ENCODE measurements at regions not wholly inside any gene's neighbourhood (a gene's known extent, or its start where the extent isn't known, plus 50 kb on each side); places are given as distances from the start of the nearest gene placed in this dataset.
"Not testable (repeated sequence)": the region's sequence is repeated elsewhere in the genome, so short reads cannot be mapped to it uniquely, and the experiment has no call there.

DNA sequence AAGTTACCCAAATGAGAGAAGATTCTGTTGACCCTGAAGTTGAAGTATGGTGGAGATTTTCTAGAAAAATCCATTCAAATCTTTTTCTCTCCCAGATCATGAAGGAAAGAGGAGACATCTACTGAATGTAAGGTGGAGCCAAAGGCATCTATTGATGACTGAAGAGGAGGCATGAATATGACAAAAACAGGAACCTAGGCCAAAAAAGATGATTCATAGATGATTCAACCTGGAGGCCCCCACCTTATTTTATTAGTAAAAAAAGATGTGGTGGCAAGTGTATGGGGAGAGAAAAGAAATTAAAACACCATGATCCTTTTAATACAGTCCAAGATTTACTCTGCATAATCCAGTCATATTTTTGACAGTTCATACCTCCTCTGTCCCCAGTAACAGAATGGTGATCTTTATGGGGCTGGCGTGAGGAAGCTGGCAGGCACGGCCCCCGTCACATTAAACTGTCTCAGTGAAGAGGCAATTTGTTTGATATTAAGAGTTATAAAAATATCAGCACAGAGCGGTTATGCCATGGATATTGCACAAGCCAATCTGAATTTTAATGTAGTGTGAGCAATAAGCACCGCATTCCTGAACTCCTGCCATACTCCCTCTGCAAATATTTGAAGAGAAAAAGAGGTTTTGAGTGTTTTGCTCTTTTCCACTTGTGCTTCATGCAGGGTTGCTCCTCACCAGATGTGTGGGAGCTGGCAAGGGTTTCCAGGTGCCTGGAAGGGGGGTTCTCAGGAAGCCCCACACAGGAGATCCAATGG, 94.4 kb downstream of the TRIM43 start:
- DNase-seq: not testable (repeated sequence)

DNA sequence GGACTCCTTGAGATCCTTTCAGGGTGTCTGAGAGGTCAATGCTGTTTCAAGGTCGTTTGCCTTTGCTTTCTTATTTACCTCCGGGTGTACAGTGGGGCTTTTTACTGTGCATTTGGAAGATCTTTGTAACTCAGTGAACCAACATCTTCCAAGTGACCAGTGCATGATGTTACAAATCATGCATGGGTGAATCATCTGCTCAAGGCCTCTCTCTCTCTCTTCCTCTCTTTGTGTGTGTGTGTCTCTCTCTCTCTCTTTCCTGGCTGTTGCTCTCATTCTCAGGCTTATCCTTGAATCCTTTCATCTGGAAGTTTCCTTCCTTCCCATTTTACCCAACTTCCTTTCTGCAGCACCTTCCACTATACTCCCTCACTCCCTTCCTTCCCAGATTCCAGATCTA, 96.1 kb downstream of the TRIM43 start:
- not testable (repeated sequence) for DNase-seq

DNA sequence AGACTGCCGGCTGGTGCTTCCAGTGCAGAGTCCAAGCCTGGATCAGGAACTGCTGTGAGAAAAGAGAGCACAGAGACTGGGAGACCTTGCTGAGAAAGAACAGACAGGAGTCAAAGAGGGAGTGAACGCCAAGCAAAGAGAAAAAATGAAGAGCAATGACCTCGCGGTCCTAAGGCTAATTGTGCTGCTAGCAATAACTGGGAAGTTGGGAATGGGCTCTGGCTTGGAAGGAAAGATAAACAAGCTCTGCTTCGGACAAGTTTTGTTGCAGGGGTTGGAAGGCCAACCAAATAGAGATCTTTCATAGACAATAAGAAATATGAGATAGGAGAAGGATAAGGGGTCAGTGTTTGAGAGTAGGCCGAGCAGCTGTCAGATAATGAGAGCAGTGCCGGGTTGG, 99.4 kb downstream of the TRIM43 start:
- not testable (repeated sequence) for DNase-seq

DNA sequence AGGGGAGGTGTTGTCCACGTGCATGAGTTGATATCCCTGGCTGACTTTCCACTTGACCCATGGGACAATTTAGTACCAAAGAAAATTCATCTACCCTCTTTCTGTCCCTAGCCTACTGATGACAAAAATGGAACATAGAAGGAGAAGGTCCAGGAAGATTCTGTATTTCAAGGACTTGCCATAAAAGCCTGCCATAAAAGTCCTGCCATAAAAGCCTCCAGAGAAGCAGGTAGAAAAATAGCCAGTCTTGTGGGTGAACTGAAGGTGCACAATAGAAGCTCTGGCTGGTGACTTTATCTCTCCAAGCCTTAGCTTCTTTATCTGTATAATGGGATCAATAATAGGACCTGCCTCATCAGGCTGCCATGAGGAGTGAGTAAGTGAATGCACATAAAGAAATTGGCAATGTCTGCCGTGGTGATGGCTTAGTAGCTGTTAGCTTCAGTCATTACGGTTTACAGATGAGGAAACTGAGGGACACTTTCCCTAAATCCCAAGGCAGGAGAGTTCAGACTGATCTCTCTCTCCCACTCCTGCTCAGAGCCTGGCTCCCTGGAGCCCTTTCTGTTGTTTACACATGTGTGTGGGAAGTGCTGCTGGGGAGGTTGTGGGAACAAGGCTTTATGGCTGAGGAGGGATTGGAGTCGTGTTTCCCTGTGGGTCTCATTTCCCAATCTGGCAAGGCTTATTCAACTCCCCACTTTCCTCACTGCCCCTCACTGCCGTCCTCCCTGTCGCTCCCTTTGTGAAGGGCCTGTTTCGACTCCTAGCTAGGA, 101.5 kb downstream of the TRIM43 start:
- DNase-seq: not testable (repeated sequence)

DNA sequence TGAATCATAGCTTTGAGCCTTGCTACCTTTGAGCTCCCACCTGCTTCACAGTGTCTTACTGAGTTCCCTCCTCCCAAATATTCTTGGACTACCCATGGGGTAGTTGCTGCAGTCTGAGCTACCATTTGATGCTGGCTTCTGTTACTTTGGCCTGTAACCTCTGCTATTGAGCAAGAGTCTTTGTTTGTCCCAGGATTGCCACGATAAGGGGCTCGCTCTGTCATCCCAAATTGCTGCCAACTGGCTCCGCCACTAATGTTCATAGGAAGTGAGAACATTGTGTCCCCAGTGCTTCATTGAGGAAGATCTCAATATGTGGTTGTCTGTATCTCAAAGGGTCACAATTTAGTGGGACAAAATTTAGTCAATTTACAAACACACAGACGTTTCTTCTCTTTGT, 103.8 kb downstream of the TRIM43 start:
- no peak for DNase-seq

DNA sequence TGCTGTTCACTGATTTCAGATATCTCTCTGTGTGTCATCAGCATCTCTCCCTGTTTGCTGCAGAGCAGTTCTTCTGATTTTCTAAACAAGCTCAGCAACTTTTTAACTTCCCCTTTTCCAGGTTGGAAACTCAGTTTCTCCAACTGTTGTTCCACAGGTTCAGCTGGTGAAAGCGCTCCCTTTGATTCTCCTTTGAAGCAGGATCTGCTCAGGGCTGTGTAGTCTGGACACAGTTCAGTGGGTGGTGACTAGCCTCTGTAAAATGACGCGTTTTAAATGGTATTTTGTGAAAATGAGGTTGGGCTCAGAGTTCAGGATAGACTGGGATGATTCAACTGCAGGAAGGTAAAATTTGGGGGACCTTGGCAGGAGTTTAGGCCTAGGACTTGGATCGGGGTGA, 106.3 kb downstream of the TRIM43 start:
- DNase-seq: no peak

DNA sequence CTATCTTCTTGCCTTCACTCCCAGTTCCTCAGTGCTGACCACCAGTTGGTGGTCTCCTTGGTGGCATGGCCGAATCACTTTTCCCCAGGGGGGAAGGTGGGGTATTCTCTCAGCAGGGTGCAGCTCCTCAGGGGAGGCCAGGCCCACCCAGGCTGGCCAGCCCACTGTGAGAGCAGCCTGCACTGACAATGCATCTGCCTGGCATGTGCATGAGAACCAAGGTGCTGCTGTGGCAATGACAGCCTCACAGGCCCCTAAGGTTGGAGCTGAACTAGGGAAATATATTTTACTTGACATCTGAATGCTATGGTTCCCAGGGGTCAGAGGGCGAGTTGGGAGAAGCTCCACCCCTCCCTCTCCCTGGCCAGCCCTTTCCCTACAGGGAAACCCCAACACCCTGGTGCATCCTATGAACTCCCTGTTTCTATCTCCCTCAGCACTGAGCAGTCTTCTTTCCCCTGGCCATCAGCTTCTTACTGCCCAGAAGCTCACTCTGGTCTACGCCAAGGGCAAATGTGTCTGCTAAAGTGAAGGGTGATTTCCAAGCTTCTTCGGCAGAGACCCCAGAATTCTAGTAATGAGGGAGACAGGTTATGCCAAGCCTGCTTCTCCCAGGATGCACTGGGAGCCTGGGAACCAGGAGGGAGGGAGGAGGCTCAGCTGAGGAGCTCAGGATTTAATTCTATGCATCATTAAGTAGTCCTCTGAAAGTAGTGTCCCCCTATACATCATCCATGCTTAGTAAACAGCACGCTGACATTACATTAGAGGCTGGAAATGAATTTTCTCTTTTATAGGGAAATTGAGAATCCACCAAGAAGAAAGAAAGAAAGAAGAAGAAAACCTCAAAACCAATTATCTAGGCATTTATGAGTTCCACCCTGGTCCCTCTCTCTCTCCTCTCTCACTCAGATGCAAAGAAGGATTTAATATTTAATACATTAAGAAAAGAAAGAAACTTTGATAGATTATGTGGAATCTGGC, 107.7 kb downstream of the TRIM43 start:
- not testable (repeated sequence) for DNase-seq

DNA sequence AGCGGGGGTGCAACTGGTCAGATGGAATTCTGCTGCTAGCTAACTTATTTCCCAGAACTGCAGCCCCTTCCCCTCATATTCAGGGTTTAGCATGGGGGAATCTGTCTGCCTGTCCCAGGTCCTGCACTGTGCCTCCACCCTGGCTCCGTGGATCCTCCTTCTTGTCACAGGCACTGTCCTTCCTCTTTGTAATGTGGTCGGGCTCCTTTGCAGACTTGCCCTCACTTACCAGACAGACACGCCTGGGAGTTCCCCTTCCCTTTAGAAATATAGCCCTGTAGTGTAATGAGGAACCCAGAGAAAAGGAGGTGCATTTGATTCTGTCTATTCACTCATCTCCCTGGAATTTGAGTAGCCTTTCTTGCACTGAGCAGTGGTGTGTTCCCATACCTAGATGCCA, 108.7 kb downstream of the TRIM43 start:
- DNase-seq: no peak

DNA sequence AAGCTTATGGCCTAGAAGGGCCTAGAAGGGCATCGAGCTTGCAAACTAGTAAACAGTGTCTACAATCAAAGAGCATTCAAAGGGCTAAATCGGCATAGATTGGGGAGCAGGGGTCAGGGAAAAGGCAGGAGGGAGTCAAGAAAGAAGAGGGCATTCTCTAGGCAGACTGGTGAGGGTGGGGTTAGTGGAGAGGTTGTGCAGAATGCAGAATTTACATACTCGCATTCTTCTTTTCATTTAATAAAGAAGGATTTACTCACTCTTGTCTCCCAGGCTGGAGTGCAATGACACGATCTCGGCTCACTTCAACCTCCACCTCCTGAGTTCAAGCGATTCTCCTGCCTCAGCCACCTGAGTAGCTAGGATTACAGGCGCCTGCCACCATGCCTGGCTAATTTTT, 110.7 kb downstream of the TRIM43 start:
- no peak for DNase-seq

DNA sequence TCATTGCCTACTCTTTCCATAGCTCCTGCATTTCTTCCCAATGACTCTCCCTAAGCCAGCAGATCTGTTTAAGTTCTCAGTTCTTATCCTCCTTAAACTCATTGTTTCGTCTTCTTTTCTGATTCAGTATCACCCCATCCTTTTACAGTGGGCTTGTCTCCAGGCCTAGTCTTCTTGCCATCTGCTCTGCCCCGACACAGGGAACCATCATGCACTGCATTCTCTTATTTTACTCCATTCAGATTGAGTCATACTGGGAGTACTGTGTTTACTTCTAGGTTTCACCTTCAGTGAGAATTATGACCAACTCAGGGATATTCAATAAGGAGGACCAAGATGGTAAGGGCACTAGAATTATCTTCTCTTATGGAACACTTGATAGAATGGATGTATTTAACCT, 115.4 kb downstream of the TRIM43 start:
- DNase-seq: not testable (repeated sequence)

DNA sequence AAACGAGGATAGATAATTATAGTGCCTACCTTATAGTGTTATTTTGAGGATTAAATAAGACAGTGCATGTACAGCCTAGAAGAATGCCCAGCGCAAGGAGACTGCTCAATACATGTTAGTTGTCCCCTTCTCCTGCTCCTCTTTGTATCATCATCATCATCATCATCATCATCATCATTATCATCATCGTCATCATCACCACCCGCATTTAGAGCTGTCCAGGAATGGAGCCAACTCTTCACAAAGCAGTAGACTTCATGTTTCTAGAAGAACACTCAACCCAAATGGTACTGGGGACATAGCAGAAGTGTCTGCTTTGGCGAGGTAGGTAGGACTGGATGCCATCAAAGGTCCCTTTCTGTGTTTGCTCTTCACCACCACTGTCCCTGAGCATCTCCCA, 116.0 kb downstream of the TRIM43 start:
- no peak for DNase-seq

DNA sequence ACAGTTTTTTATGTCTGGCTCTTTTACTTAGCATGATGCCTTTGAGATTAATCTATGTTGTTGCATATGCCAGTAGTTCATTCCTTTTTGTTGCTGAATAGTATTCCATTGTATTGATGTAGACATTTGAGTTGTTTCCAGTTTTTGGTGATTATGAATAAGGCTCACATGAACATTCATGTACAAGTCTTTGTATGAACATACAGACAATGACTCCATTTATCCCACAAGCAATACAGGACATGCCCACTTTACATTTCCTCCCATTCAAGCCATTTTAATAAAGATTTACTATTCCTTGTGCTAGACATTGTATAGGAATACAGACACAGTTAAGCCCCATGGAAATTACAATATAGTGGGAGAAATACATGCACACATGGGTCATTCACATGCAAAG, 118.0 kb downstream of the TRIM43 start:
- DNase-seq: no peak

DNA sequence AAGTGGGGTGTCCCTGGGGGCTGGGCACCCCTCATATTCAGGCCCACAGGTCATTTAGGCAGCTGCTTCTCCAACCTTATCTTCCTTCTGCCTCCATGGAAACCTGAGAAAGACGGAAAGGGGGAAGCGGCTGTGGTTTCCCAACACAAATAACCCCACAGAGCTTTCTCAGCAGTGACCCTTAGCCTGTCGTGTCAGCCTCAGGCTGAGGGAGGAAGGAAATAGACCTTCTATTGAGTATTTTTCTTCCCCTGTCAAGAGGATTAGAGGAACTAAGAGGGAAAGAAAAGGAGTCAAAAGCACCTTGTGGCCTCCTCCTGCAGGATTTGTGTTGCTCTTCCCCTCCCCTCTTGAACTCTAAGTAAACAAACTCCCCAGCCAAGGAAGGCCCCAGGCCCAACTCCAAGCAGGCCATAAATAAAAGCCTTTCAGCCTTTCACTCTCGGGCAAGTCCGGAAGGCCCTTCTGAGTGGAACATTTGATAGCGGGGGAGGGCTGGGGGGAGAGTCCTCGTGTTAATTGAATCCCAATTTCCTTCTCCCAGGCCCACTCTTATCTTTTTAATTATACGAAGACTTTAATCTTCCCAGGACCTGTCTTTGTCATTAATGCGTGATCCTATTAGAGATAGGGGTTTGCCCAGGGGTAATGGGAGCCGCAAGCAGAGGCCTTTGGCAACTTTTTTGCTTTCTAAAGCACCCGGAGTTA, 121.8 kb downstream of the TRIM43 start:
- not testable (repeated sequence) for DNase-seq

DNA sequence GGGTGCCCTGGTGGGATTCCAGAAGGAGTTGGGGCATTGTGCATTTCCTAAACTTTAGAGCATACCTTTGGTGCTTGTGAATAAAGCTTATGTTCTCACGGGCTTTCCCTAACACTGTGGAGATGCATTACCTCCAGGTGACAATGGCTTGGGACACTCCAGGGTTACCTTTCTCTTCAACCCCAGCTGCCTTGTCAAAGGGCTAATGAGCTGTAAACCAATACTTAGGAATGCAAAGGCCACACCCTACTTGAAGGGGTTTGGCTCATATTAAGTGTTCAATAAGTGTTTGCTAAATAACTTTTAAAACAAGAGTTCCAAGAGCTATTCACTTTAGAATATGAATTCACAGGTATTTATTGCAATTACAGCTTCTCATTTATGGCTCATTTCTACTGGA, 122.6 kb downstream of the TRIM43 start:
- not testable (repeated sequence) for DNase-seq

DNA sequence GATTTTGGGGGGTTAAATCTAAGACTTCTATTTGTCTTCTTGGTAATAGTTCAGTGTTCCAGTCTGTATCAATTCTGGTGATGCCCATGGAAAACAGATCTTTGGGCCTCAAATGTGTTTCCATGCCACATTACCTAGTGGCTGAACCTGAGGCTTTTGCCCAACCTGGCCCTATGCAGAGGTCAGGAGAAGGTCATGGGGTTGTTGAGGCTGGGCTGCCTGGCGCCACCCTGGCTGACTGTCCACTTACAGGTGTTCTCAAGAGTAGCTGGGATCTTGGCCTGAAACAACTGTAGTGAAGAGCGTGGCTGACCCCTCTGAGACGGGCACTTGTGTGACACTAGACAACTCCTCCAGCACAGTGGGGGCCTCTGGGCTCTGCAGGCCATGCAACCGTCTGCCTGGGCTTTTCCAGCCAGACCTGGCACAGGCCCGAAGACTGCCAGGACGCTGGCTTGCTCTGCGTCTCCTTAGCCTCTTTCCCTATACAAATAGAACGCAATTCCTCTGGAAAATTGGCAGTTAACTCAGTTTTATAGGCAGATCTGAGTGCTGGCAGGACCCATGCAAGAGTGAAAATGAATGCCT, 127.8 kb downstream of the TRIM43 start:
- DNase-seq: no peak

DNA sequence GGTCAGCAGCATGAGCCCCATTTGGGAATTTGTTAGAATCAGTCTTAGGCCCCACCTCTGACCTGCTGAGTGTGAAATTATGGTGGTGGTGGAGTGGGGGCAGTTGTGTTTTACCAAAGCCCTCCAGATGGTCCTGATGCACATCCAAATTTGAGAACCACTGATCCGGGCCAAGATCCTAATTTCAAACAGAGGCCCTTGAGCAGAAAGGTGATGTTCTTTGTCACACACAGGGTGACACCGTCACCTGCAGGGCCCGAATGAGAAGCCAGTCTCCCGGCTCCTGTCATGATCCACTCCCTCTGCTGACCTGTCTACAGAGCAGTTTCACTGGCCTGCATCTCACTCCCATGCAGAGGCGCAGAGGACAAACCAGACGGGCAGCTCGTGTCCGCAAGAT, 129.9 kb downstream of the TRIM43 start:
- DNase-seq: no peak

DNA sequence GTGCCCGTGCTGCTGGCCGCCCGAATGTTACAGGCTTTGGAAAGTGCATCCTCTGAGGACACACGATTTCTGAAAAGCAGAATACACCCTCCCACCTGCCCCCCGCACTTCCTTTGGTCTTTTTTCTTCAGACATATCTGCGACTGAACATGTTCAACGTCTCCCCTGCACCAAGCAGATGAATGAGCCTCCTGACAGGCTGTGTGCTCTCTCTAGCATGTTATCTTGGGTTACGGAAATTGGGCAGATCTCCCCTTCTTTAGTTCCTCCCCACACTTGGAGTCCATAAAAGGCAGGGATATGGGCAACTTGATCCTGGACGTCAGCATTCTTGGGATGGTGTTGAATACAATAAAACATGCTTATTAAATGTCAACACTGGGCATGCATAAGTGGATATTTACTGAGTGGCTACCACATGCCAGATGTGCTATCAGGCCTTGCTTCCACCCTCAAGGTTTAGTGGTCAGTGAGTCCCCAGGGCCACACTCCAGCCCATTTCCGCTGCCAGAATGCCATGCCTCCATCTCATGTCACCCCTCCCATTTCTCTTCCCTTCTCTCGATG, 130.4 kb downstream of the TRIM43 start:
- no peak for DNase-seq

DNA sequence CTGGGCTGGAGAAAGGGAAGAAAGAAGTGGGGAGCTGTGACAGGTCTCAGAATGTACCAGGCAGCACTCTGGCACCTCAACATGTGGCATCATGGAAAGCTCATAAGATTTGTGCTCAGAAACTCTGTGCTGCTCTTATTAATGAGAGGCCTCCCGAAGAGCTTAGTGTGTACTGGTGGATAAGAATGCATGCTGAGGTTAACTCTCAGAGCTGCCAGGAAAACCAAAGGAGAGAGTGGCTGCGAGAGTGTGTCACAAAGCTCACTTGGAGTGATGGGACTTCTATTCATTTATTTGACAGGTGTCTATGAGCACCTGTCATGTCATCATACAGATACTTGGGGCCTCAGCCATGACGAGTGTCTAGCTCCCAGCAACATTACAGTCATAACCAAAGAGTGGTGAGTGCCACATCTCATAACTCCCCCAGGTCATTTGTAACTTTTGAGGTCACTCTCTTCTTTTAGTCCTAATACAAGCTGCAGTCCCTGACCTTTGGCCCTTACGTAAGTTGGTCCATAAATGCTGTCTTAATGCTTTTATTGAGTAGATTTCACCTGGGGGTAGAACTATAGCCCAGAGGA, 131.9 kb downstream of the TRIM43 start:
- not testable (repeated sequence) for DNase-seq

DNA sequence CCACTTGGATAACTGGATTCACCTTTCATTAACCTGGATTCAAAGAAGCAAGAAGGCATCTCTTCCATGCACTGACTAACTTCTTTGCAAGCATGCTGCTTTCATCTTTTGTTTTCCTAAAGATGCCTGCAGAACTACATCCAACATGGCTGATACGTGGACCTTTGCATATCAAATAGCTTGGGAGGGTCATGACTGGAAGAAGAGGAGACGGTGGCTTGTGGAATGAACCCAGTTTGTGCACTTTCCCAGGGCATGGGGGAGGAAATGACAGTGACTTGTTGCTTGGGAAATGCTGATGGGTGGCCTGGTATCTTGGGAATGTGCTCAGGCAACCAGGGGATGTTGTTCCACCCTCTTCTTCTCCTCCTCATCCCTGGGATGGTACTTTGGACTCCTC, 133.4 kb downstream of the TRIM43 start:
- not testable (repeated sequence) for DNase-seq

DNA sequence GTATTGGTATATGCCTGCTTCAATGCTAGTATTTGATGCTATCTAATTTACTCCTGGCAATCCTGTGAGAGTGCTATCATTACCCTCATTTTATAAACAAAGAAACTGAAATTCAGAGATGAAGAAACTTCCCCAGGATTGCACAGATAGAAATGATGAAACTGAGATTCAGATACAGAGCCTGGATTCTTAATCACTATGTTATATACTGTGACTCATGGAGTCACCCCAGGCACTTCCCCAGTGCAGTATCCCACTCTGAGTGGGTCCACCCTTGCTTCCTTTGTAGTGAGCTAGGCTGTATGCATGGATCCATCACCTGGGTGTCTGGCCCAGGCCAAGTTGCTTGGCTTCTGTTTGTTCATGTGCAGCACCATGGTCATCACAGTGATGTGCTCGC, 133.9 kb downstream of the TRIM43 start:
- not testable (repeated sequence) for DNase-seq

DNA sequence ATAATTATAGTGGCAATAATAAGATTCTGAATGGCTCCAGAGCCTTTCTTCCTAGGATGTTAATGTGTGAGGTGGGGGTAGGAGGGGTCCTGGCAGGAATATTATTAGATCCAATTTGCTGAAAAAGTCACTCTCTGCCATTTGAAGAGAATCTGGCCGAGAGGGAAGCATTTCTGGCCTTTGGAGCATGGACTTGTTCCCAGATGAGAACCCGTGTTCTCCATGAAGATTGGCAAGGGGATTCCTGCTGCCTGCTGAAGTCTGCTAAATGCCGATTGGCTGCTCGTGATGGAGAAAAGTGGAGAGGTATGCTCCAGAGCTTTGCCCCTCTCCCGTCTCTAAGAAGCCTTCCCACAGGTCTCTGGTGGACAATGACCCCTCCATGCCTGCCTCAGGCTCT, 135.6 kb downstream of the TRIM43 start:
- DNase-seq: not testable (repeated sequence)

Data from NCI-H524 (cell line).